PFSK-1 (cell line): ENCODE measurements at regions not wholly inside any gene's neighbourhood (a gene's known extent, or its start where the extent isn't known, plus 50 kb on each side); places are given as distances from the start of the nearest gene placed in this dataset.

ENCODE experiments used
- FOXP2 ChIP-seq: optimal IDR thresholded peaks from 2 replicates; pipeline ENCODE3; 2011; ENCODE audit warnings: borderline replicate concordance, control low read depth, inconsistent platforms; ENCODE audit not compliant: insufficient read depth; ENCODE audit errors: extremely low read length, extremely low read depth
- POLR2AphosphoS5 ChIP-seq: IDR thresholded peaks from 2 replicates; pipeline ENCODE4 v1.6.1; 2012; ENCODE audit warnings: low read depth, mild to moderate bottlenecking, control low read depth, low read length, moderate library complexity
- SIN3A ChIP-seq: IDR thresholded peaks from 2 replicates; pipeline ENCODE4 v1.6.1; 2012; ENCODE audit warnings: mild to moderate bottlenecking, low read length, moderate library complexity, borderline replicate concordance; ENCODE audit not compliant: insufficient read depth
- TAF1 ChIP-seq: IDR thresholded peaks from 2 replicates; pipeline ENCODE4 v1.6.1; 2012; ENCODE audit warnings: low read length, control low read depth, borderline replicate concordance; ENCODE audit not compliant: insufficient read depth
- TF ChIP-seq, protein P1 (sequence below), 2 experiments: IDR thresholded peaks; 2 replicates each; pipeline versions ENCODE4 v1.6.1 to v1.8.0; 2011 to 2012; ENCODE audit warnings: low read depth in 2 of 2, low read length in 2 of 2, control low read depth in 1 of 2, inconsistent platforms in 1 of 2, mild to moderate bottlenecking in 1 of 2, moderate library complexity in 1 of 2; ENCODE audit not compliant: insufficient read depth in 1 of 2

DNA sequence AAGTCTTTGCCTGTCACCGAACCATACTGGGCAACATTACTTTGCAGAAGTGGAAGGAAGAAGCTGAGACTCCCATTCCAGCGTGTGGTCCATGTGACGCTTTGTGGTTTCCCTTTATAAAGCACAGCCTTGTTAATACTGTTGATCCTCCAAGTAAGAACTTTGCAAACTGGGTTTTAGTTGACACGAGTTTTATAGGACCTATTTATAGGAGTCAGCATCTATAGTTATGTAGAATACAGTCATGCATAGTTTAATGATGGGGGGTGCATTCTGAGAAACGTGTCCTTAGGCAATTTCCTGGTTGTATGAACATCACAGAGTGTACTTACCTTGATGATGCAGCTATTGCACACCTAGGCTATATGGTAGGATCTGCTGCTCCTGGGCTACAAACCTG is 1879.4 kb upstream of the TENM3 start:
- TF ChIP-seq POLR2AphosphoS5 (no peak), TAF1 (no peak), FOXP2 (no peak), SIN3A (no peak)

DNA sequence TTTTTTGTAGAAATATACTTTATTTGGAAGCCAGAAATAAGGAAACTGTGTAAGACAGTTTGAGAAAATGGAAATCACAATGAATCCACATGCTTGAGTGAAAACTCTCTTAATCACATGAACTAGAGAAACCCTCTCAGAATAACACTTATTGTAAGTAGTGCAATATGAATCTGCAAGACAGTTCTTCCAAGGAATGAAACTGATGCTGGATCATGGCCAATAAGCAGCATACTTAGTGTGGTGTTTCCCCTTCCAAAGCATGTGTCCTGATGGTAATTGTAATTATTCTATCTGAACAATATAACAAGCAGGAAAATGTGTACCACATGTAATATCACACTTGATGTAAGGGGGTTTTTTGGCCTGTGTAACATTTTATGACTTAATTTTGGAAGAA is 1870.5 kb upstream of the TENM3 start:
- TF ChIP-seq POLR2AphosphoS5 = no peak
- TF ChIP-seq FOXP2 = no peak
- TF ChIP-seq, protein P1, sequence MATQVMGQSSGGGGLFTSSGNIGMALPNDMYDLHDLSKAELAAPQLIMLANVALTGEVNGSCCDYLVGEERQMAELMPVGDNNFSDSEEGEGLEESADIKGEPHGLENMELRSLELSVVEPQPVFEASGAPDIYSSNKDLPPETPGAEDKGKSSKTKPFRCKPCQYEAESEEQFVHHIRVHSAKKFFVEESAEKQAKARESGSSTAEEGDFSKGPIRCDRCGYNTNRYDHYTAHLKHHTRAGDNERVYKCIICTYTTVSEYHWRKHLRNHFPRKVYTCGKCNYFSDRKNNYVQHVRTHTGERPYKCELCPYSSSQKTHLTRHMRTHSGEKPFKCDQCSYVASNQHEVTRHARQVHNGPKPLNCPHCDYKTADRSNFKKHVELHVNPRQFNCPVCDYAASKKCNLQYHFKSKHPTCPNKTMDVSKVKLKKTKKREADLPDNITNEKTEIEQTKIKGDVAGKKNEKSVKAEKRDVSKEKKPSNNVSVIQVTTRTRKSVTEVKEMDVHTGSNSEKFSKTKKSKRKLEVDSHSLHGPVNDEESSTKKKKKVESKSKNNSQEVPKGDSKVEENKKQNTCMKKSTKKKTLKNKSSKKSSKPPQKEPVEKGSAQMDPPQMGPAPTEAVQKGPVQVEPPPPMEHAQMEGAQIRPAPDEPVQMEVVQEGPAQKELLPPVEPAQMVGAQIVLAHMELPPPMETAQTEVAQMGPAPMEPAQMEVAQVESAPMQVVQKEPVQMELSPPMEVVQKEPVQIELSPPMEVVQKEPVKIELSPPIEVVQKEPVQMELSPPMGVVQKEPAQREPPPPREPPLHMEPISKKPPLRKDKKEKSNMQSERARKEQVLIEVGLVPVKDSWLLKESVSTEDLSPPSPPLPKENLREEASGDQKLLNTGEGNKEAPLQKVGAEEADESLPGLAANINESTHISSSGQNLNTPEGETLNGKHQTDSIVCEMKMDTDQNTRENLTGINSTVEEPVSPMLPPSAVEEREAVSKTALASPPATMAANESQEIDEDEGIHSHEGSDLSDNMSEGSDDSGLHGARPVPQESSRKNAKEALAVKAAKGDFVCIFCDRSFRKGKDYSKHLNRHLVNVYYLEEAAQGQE (IDR thresholded peaks at IDR 0.05; ENCODE audit: insufficient read depth in 1 of 2, low read depth in 2 of 2, low read length in 2 of 2) = no peak
- TF ChIP-seq SIN3A = no peak
- TF ChIP-seq TAF1 = no peak

- no peak for TF ChIP-seq TAF1
- TF ChIP-seq, protein P1 (IDR thresholded peaks at IDR 0.05; ENCODE audit: insufficient read depth in 1 of 2, low read depth in 2 of 2, low read length in 2 of 2) = no peak
- TF ChIP-seq SIN3A = no peak
- TF ChIP-seq FOXP2 = no peak
Observed at GRCh38 chr4:180377741-180378140, 1865.5 kb upstream of the TENM3 start.

DNA sequence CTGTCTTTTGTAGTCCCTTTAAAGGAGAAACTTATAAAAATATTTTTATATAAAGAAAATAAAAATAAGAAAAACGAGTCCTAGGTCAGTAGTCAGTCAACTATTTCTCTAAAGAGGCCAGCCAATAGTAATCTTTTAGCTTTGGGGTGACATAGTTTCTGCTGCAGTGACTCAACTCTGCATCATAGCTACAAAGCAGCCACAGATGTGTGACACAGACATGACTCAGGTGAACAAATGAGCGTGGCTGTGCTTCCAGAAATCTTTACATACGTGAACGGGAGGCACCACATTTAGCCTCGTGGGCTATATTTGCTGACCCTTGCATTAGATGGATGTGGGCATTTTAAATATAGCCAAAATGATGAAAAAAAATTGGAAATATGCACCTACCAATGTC is 1862.5 kb upstream of the TENM3 start:
- TF ChIP-seq FOXP2 = no peak
- TF ChIP-seq, protein P1 (IDR thresholded peaks at IDR 0.05; ENCODE audit: insufficient read depth in 1 of 2, low read depth in 2 of 2, low read length in 2 of 2) = no peak
- TF ChIP-seq POLR2AphosphoS5 = no peak
- no peak for TF ChIP-seq TAF1
- TF ChIP-seq SIN3A = no peak

- TF ChIP-seq POLR2AphosphoS5 (no peak), SIN3A (no peak), FOXP2 (no peak), TAF1 (no peak)
- TF ChIP-seq, protein P1 (IDR thresholded peaks at IDR 0.05; ENCODE audit: insufficient read depth in 1 of 2, low read depth in 2 of 2, low read length in 2 of 2) = no peak
Observed at GRCh38 chr4:180391613-180392012, 1851.6 kb upstream of the TENM3 start.
